ENCODE measurements at regions not wholly inside any gene's neighbourhood (a gene's known extent, or its start where the extent isn't known, plus 50 kb on each side); places are given as distances from the start of the nearest gene placed in this dataset.

DNA sequence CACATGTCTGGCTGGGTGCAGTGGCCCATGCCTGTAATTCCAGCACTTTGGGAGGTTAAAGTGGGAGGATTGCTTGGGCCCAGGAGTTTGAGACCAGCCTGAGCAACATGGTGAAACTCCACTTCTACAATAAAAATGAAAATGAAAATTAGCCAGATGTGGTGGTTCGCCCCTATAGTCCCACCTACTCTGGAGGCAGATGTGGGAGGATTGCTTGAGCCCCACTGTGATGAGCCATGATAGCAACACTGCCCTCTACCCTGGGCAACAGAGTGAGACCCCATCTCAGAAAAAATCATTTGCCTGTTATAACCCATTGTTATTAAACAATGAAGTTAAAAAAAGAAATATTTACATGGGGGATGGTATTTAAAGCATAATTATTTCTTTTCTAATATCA, 240.1 kb upstream of the ZPLD1 start:
- no TSS peak for BruUV-seq (replicated peaks)
- no peak overlapping the region for H2AFZ ChIP-seq (ENCODE audit: low read length)

GRCh38 chr3:102195198-102195948, 239.4 kb upstream of the ZPLD1 start:
- ChIA-PET POLR2A (interaction anchor here (0.5 to 1.0 kb wide), 5 partner anchors 7 to 234 kb away, joined by 3 to 5 read pairs (median 3); no protein-coding TSS in a partner anchor), CTCF (ENCODE audit: unreplicated experiment) (no interaction called here)
- Histone ChIP-seq H3K27ac (ENCODE audit: low read depth, low read length, poor library complexity, severe bottlenecking) (no peak overlapping the region), H3K9me2 (ENCODE audit: insufficient read depth, low read length) (no peaks in the 10 kb centered on the region), H3K4me3 (ENCODE audit: low read depth, low read length, poor library complexity, severe bottlenecking) (no peak overlapping the region), H3K4me1 (ENCODE audit: insufficient read depth, low read length, poor library complexity, severe bottlenecking) (no peaks in the 10 kb centered on the region), H4K20me1 (ENCODE audit: insufficient read depth, low read length) (no peaks in the 10 kb centered on the region), H3K36me3 (ENCODE audit: insufficient read depth, low read length) (no peaks in the 10 kb centered on the region), H2AFZ (ENCODE audit: low read length) (no peak overlapping the region), H3K79me2 (ENCODE audit: insufficient read depth, low read depth, low read length) (no peaks in the 10 kb centered on the region), H3K4me2 (ENCODE audit: low read length) (no peak overlapping the region), H3K9me3 (ENCODE audit: low read length) (no peaks in the 10 kb centered on the region)
- TF ChIP-seq, protein P1, sequence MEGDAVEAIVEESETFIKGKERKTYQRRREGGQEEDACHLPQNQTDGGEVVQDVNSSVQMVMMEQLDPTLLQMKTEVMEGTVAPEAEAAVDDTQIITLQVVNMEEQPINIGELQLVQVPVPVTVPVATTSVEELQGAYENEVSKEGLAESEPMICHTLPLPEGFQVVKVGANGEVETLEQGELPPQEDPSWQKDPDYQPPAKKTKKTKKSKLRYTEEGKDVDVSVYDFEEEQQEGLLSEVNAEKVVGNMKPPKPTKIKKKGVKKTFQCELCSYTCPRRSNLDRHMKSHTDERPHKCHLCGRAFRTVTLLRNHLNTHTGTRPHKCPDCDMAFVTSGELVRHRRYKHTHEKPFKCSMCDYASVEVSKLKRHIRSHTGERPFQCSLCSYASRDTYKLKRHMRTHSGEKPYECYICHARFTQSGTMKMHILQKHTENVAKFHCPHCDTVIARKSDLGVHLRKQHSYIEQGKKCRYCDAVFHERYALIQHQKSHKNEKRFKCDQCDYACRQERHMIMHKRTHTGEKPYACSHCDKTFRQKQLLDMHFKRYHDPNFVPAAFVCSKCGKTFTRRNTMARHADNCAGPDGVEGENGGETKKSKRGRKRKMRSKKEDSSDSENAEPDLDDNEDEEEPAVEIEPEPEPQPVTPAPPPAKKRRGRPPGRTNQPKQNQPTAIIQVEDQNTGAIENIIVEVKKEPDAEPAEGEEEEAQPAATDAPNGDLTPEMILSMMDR (conservative IDR thresholded peaks at IDR 0.05; ENCODE audit: low read length), result no peak
- no peak for TF ChIP-seq EZH2phosphoT487 (IDR thresholded peaks at IDR 0.05; ENCODE audit: borderline replicate concordance, low read depth, low read length)
- intact Hi-C loops (cut with micrococcal nuclease; ENCODE audit: unreplicated experiment), result no loop called here
- no TSS peak for BruUV-seq (replicated peaks)
- no peak for DNase-seq (ENCODE audit: low spot score)

More for the DNA sequence above, 240.1 kb upstream of the ZPLD1 start:
- Histone ChIP-seq H3K36me3 (ENCODE audit: insufficient read depth, low read length) (no peaks in the 10 kb centered on the region), H3K4me2 (ENCODE audit: low read length) (no peak overlapping the region), H3K9me3 (ENCODE audit: low read length) (no peaks in the 10 kb centered on the region), H3K4me1 (ENCODE audit: insufficient read depth, low read length, poor library complexity, severe bottlenecking) (no peaks in the 10 kb centered on the region), H3K27ac (ENCODE audit: low read depth, low read length, poor library complexity, severe bottlenecking) (no peak overlapping the region), H3K9me2 (ENCODE audit: insufficient read depth, low read length) (no peaks in the 10 kb centered on the region), H3K79me2 (ENCODE audit: insufficient read depth, low read depth, low read length) (no peaks in the 10 kb centered on the region), H4K20me1 (ENCODE audit: insufficient read depth, low read length) (no peaks in the 10 kb centered on the region), H3K4me3 (ENCODE audit: low read depth, low read length, poor library complexity, severe bottlenecking) (no peak overlapping the region)
- no peak for TF ChIP-seq EZH2phosphoT487 (IDR thresholded peaks at IDR 0.05; ENCODE audit: borderline replicate concordance, low read depth, low read length)
- TF ChIP-seq, protein P1 (conservative IDR thresholded peaks at IDR 0.05; ENCODE audit: low read length), result no peak
- ChIA-PET CTCF (ENCODE audit: unreplicated experiment) (no interaction called here), POLR2A (no interaction called here)
- no peak for DNase-seq (ENCODE audit: low spot score)
- intact Hi-C loops (cut with micrococcal nuclease; ENCODE audit: unreplicated experiment), result no loop called here

DNA sequence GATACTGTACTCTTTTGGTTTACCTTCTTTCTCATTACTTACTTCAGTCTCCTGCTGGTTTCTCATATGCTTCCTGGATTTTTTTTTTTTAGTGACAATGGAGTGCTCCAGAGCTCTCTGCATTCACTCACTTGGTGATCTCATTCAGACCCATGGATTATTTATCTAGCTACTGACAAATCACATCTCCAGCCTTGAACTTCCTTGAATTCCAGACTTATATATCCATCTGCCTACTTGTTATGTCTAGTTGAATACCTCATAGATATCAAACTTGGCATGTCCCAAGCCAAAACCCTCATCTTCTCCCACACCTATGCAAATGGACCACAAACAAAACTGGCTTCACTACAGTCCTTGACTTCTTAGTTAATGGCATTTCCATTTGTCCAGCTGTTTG, 234.7 kb upstream of the ZPLD1 start:
- H3K36me3 ChIP-seq (ENCODE audit: insufficient read depth, low read length), result no peaks in the 10 kb centered on the region
- H3K4me2 ChIP-seq (ENCODE audit: low read length), result no peak overlapping the region
- no TSS peak for BruUV-seq (replicated peaks)
- TF ChIP-seq, protein P1 (conservative IDR thresholded peaks at IDR 0.05; ENCODE audit: low read length), result no peak
- no peak for TF ChIP-seq EZH2phosphoT487 (IDR thresholded peaks at IDR 0.05; ENCODE audit: borderline replicate concordance, low read depth, low read length)
- H4K20me1 ChIP-seq (ENCODE audit: insufficient read depth, low read length), result no peaks in the 10 kb centered on the region
- intact Hi-C loops (cut with micrococcal nuclease; ENCODE audit: unreplicated experiment), result no loop called here
- no peak overlapping the region for H2AFZ ChIP-seq (ENCODE audit: low read length)
- H3K9me3 ChIP-seq (ENCODE audit: low read length), result no peaks in the 10 kb centered on the region
- no peak for DNase-seq (ENCODE audit: low spot score)
- no peak overlapping the region for H3K27ac ChIP-seq (ENCODE audit: low read depth, low read length, poor library complexity, severe bottlenecking)
- ChIA-PET POLR2A (interaction anchor here (0.6 kb wide), 2 partner anchors 327 to 1751 kb away, joined by 3 to 8 read pairs; no protein-coding TSS in a partner anchor), CTCF (ENCODE audit: unreplicated experiment) (no interaction called here)
- no peaks in the 10 kb centered on the region for H3K79me2 ChIP-seq (ENCODE audit: insufficient read depth, low read depth, low read length)
- no peaks in the 10 kb centered on the region for H3K4me1 ChIP-seq (ENCODE audit: insufficient read depth, low read length, poor library complexity, severe bottlenecking)
- H3K9me2 ChIP-seq (ENCODE audit: insufficient read depth, low read length), result no peaks in the 10 kb centered on the region
- H3K4me3 ChIP-seq (ENCODE audit: low read depth, low read length, poor library complexity, severe bottlenecking), result no peak overlapping the region
